GM19468 (cell line): ENCODE measurements at regions not wholly inside any gene's neighbourhood (a gene's known extent, or its start where the extent isn't known, plus 50 kb on each side); places are given as distances from the start of the nearest gene placed in this dataset.
"Not testable (repeated sequence)": the region's sequence is repeated elsewhere in the genome, so short reads cannot be mapped to it uniquely, and the experiment has no call there.

ENCODE experiments used
- ATAC-seq: cut with Tn5 transposase; IDR thresholded peaks from one replicate; pipeline ENCODE4 v1.9.1; 2021; ENCODE audit warnings: mild to moderate bottlenecking, moderate library complexity, moderate number of reproducible peaks; ENCODE audit not compliant: unreplicated experiment; ENCODE audit errors: extremely low read depth

- no peak for ATAC-seq
Observed at GRCh38 chr10:85493703-85494102, 872.9 kb downstream of the GRID1 start.

GRCh38 chr10:85504641-85505040, 862.0 kb downstream of the GRID1 start:
- not testable (repeated sequence) for ATAC-seq

DNA sequence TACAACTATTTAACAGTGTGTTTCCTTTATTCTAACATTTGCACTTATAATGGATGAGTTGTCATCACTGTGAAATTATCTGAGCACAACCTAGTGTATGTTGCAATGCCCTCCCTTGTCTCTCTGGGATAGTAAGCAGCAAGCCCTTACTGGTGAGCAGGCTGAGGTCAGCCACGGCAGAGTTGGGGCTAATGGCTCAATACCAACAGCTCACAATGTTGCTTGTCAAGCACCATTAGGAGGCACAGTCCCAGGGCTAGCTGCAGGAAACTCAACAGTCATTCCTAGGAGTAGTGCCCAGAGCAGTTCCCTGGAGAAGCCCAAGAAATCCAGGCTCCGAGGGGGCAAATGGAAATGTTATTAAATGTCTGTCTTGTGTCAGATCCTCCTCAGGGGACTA, 858.4 kb downstream of the GRID1 start:
- no peak for ATAC-seq

DNA sequence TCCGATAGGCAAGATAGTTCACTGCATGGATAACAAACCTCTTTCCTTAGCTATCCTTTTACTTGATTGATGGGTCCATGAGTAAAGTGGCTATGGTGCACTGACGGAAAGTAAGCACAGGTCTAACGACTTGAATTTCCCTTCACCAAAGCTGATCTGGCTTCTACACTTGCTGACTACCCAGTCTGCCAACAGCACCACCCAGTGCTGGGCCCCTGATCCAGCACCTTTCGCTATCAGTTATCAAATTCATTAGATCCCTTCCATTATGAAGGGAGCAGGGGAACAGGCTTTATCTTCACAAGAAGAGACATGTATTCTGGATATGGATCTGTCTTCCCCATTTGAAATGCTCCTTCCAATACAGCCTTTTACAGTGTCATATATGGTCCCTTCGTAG, 855.9 kb downstream of the GRID1 start:
- ATAC-seq = no peak

GRCh38 chr10:85513436-85513835, 853.2 kb downstream of the GRID1 start:
- no peak for ATAC-seq

DNA sequence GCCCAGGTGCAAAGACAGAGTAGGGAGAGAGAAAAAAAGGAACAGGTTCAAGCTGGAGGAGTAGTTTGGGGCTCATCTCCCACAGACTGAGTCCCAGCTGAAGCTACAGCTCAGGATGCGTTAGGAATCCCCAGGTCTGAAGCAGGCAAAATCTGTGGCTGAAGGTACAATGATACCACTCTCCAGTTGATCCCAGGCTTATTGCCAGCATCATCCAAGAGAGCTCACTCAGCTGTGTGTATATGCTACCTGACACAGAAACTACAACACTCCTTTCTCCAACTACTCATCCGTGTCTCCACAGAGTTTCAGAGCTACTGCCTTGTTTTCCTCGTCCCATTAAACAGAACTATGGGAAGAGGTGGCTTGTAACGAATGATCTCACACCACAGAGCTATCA, 851.3 kb downstream of the GRID1 start:
- no peak for ATAC-seq

- no peak for ATAC-seq
Observed at GRCh38 chr10:85524001-85524666, 842.5 kb downstream of the GRID1 start.

GRCh38 chr10:85527616-85528317, 838.8 kb downstream of the GRID1 start:
- no peak for ATAC-seq

DNA sequence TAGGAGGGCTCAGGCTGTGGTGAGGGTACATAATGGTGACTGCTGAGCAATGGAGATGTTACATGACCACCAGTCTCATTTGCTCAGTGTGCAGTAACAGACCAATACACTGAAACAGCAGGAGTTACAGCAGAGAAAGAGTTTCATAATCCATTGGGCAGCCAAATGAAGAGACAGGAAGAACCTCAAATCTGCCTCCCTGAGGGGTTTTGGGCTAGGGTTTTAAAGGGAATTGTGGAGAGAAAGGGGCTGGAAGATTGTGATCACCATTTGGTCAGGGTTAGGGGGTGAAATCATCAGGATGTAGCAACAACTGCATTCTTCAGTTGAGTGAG, 838.3 kb downstream of the GRID1 start:
- no peak for ATAC-seq

GRCh38 chr10:85531706-85532105, 834.9 kb downstream of the GRID1 start:
- no peak for ATAC-seq

GRCh38 chr10:85532773-85533172, 833.8 kb downstream of the GRID1 start:
- no peak for ATAC-seq

DNA sequence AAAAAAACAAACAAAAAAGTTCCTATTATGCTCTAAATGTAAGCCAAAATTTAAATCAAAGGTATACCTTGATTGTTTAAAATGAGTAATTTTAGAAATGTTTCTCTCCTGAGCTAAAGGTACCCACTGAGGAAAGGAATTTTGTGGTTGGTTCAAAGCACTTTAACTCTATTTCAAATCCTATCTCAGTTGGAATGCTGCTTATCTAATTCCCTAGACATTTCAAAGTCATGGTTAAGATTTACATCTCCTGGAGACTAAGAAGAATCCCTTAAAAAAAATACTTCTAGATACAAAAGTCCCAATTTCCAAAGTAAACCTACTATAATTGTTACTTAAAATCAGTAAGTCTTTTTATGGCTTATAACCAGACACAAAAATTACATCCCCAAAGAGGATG, 830.7 kb downstream of the GRID1 start:
- no peak for ATAC-seq

DNA sequence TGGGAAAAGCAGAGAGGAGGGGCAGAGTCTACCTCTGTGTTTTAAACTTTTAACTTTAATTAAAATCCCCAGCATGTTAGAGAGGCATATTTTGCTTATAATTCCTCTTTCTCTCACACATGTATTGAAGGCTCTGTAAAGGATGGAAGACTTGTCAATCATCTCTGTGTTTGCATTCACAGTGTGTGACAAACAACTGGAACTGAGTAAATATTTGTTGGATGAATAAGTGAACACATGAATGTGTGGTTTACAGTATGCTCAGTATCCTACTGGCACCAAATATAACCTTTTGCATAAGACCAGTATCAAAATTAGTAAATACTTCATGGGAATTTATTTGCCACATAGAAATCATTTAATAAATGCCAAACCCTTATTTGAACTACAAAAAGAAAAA, 829.0 kb downstream of the GRID1 start:
- ATAC-seq = no peak

DNA sequence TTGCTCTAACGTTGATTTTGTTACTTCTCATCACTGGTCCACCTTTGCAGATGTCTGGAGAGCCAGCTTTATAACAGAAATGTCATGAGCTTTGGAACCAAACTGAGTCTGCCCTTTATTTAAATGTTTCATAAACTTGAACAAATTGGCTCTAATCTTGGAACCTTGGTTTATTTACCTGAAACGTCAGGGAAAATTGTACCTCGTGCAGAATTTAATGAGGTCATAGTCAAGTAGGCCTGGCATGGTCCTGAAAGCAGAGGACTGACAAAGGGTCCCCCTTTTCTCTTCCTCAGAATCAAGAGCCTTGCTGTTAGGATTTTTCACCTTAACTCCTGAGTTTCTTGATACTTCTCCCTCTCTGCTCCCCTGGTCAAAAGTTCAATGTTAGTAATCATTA, 828.0 kb downstream of the GRID1 start:
- ATAC-seq = no peak

DNA sequence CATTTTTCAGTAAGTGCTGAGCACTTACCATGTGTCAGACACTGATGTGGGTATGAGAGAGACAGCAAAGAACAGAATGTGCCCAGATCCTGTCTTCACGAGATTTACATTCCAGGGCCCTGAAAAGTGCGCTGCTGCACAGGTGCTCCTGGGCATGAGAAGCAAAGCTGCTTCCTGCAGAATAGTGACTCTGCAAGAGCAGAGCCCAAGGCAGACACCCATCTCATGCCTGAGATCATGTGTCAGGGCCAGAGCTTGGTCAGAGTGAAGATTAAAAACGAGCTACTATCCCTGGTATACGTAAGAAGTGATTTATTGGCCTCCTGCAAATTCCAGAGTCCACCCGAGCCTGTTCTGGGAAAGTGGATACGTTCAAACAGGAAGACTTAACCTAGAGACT, 824.4 kb downstream of the GRID1 start:
- no peak for ATAC-seq

DNA sequence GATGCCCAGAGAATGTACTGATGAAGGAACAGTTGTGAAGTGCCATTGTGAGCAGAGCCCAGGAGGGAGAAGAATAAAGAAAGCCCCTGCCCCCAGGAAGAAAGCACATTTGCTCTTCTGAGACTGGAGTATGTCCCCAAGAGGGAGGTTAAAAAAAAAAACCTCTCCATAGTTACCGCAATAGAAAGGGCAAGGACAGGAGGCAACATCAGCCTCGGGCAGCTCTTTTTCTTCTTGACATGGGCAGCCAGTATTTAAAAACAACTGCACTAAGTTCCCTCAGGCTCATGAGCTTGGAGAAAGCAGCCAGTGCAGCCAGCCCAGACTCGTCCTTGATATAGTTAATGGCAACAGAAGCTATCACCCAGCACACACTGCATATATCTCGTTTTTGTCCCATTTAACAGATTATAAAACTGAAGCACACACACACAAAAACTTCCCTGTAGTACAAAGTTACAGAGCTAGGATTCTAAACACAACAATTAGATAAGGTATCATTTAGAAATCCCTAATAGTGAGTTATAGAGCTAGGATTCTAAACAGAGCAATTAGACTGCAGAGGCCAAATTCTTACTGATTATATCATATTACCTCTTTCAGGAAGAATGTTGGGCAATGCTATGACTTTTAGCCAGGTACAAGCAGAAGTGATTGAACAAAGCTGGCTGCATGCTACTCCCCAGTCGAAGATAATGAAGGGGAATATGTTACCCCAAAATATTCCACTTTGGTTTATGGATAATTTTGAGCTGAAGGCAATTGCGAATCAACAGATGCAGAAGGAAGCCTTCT, 823.5 kb downstream of the GRID1 start:
- no peak for ATAC-seq

GRCh38 chr10:85544956-85545355, 821.6 kb downstream of the GRID1 start:
- ATAC-seq = no peak

- ATAC-seq = no peak
Observed at GRCh38 chr10:85545874-85546273, 820.7 kb downstream of the GRID1 start.

- ATAC-seq = no peak
Observed at GRCh38 chr10:85547460-85548023, 819.1 kb downstream of the GRID1 start.

- peak; percentile 80 for ATAC-seq
Observed at GRCh38 chr10:85548034-85548433, 818.6 kb downstream of the GRID1 start.
